Activated naive CD8-positive, alpha-beta T cell (primary cell): ENCODE measurements at regions not wholly inside any gene's neighbourhood (a gene's known extent, or its start where the extent isn't known, plus 50 kb on each side); places are given as distances from the start of the nearest gene placed in this dataset.

Source experiments
- H3K27ac Mint-ChIP-seq: one replicate; pipeline ENCODE4 v1.8.0; 2021; ENCODE audit warnings: mixed read lengths
- H3K27me3 Mint-ChIP-seq: one replicate; pipeline ENCODE4 v1.8.0; 2021; ENCODE audit warnings: mixed read lengths
- H3K36me3 Mint-ChIP-seq: one replicate; pipeline ENCODE4 v1.8.0; 2021; ENCODE audit warnings: mixed read lengths
- H3K4me1 Mint-ChIP-seq: one replicate; pipeline ENCODE4 v1.8.0; 2021; ENCODE audit warnings: low read depth, mixed read lengths
- H3K4me3 Mint-ChIP-seq: one replicate; pipeline ENCODE4 v1.8.0; 2021; ENCODE audit warnings: mild to moderate bottlenecking, mixed read lengths
- H3K9me3 Mint-ChIP-seq: one replicate; pipeline ENCODE4 v1.8.0; 2021; ENCODE audit warnings: low read depth, mixed read lengths

- peak overlapping the region; percentile 91 for H3K27ac Mint-ChIP-seq
- peaks cover 19% of the 10 kb centered on the region for H3K4me1 Mint-ChIP-seq
- H3K4me3 Mint-ChIP-seq = peak overlapping the region; percentile 91
- H3K36me3 Mint-ChIP-seq = peaks cover 18% of the 10 kb centered on the region
- no peaks in the 10 kb centered on the region for H3K27me3 Mint-ChIP-seq
- peaks cover 21% of the 10 kb centered on the region for H3K9me3 Mint-ChIP-seq
Measured at GRCh38 chr10:130301021-130301892, 165.1 kb downstream of the GLRX3 start.

GRCh38 chr10:130326954-130327353 is 190.8 kb downstream of the GLRX3 start:
- H3K9me3 Mint-ChIP-seq = no peaks in the 10 kb centered on the region
- H3K36me3 Mint-ChIP-seq = no peaks in the 10 kb centered on the region
- H3K27me3 Mint-ChIP-seq = peaks cover 10% of the 10 kb centered on the region
- H3K4me1 Mint-ChIP-seq = no peaks in the 10 kb centered on the region
- H3K27ac Mint-ChIP-seq = no peak overlapping the region
- H3K4me3 Mint-ChIP-seq = no peak overlapping the region

- Mint-ChIP-seq H3K4me1 (no peaks in the 10 kb centered on the region), H3K27me3 (peaks cover 13% of the 10 kb centered on the region), H3K36me3 (no peaks in the 10 kb centered on the region), H3K27ac (no peak overlapping the region), H3K4me3 (no peak overlapping the region), H3K9me3 (no peaks in the 10 kb centered on the region)
Measured at GRCh38 chr10:130329792-130330191, 193.6 kb downstream of the GLRX3 start.

GRCh38 chr10:130333185-130333584 is 197.0 kb downstream of the GLRX3 start:
- H3K9me3 Mint-ChIP-seq = no peaks in the 10 kb centered on the region
- no peak overlapping the region for H3K27ac Mint-ChIP-seq
- peaks cover 5% of the 10 kb centered on the region for H3K27me3 Mint-ChIP-seq
- H3K36me3 Mint-ChIP-seq = no peaks in the 10 kb centered on the region
- H3K4me3 Mint-ChIP-seq = no peak overlapping the region
- no peaks in the 10 kb centered on the region for H3K4me1 Mint-ChIP-seq

GRCh38 chr10:130335336-130335735 is 199.1 kb downstream of the GLRX3 start:
- Mint-ChIP-seq H3K4me3 (no peak overlapping the region), H3K9me3 (no peaks in the 10 kb centered on the region), H3K36me3 (no peaks in the 10 kb centered on the region), H3K27me3 (peaks cover 5% of the 10 kb centered on the region), H3K4me1 (no peaks in the 10 kb centered on the region), H3K27ac (no peak overlapping the region)

DNA sequence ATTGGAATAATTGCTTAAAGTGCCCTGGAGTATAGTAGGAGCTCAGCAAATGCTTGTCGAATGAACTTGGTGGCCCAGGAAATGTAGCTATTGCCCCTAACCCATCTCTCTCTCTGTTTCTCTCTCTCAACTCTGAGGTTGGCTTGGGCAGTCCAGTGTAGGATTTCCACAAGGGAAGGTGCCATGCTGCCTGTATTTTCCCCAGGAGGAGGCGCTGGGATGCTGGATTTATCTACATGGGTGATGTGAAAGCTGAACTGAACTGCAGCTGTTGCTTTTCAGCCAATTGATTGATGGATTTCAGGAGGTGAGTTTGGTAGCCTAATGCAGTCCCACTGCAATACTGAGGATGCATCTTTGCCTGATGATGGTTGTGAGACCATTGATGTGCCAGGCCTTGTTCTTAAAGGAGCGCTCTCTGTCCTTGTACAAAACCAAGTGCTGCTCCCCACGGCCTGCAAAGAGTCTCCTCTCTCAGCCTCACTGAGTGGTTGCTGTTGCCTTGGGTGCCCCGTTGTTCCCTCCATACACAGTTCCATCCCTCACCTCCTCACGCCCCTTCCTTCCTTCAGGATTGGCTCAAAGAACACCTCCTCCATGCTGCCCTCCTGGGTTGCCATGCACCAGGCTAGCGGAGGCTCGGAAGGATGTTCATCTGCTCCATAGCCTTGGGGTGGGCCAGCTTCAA is 200.6 kb downstream of the GLRX3 start:
- Mint-ChIP-seq H3K27ac (no peak overlapping the region), H3K36me3 (no peaks in the 10 kb centered on the region), H3K27me3 (peaks cover 5% of the 10 kb centered on the region), H3K9me3 (no peaks in the 10 kb centered on the region), H3K4me1 (no peaks in the 10 kb centered on the region), H3K4me3 (no peak overlapping the region)

DNA sequence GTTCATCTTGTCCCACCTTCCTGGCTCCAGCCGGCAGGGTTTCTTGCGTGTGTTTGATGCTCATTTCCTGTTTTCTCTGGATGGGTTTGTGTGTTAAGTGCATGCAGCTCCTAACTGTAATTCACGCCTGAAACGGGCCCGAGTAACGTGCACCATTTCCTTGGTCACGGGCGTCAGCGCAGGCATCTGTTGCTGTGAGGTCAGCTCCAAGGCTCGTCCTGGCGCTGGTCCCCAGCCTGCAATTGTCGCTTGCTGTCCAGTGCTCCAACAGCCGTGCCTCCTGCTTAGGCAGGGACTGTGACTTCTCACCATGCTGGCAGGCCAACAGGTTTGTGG is 201.1 kb downstream of the GLRX3 start:
- H3K27ac Mint-ChIP-seq = no peak overlapping the region
- H3K4me1 Mint-ChIP-seq = no peaks in the 10 kb centered on the region
- H3K4me3 Mint-ChIP-seq = no peak overlapping the region
- no peaks in the 10 kb centered on the region for H3K9me3 Mint-ChIP-seq
- peaks cover 4% of the 10 kb centered on the region for H3K27me3 Mint-ChIP-seq
- no peaks in the 10 kb centered on the region for H3K36me3 Mint-ChIP-seq

DNA sequence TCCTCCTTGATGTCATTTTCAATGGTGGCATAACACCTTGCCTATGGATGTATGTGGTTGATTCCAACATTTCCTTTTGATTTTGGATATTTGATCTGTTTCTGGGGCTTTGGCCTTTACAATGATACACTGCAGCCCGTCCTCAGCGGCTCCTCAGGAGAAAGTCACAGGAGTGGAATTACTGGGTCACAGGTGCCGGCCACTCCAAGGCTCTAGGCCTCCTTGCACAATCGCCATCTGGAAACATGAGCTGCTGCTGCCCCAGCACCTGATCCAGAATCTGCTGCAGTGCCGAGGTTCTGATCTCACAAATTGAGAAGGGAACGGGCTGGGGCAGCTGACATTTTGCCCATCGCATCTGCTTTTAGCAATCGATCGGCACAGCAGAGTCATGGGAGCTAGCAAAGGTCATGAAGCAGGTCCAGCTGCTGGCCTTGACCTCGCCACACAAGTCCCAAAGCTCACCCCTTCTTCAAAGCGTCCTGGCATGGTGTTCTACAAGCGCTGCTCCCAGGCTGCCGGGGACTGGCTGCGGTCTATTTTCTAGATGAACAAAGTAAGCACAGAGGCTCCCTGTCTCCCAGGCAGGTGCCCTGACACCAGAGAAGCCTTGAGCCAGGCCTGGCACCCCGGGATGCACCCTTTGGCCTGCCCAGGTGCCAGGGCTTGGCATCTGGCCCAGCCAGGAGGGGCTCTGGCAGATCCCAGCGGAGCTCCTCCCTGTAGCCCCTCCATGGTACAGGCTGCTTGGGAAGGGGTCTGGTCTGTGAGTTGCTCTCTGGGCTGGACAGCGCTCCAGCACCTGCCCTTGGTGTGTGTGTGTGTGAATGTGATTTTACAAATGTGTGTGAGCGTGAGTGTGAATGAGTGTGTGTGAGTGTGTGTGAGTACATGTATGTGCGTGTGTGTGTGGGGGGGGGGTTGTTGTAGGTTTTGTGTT is 201.8 kb downstream of the GLRX3 start:
- H3K27ac Mint-ChIP-seq = no peak overlapping the region
- no peaks in the 10 kb centered on the region for H3K4me1 Mint-ChIP-seq
- peaks cover 2% of the 10 kb centered on the region for H3K27me3 Mint-ChIP-seq
- H3K9me3 Mint-ChIP-seq = no peaks in the 10 kb centered on the region
- no peaks in the 10 kb centered on the region for H3K36me3 Mint-ChIP-seq
- no peak overlapping the region for H3K4me3 Mint-ChIP-seq

GRCh38 chr10:130338636-130339024 is 202.4 kb downstream of the GLRX3 start:
- Mint-ChIP-seq H3K36me3 (no peaks in the 10 kb centered on the region), H3K9me3 (no peaks in the 10 kb centered on the region), H3K27me3 (peaks cover 4% of the 10 kb centered on the region), H3K4me3 (no peak overlapping the region), H3K27ac (no peak overlapping the region), H3K4me1 (no peaks in the 10 kb centered on the region)

DNA sequence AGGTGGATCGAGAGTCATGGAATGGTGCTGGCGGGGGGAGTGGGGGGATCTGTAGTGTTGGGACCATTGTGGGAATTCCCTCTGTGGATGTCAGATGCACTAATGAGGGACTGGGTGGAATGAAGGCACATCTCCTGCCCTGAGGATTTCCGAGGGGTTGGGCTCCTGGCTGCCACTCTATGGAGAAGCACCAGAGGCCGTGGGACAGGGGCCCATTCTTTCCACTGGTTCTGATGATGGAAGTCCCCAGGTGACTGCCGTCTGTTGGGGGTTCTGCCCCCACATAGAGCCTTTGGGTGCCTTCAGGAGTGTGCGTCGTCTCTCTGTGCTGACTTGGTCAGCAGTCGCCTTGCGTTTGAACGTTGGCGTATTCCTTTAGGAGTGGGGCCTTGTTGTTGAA is 202.9 kb downstream of the GLRX3 start:
- Mint-ChIP-seq H3K36me3 (no peaks in the 10 kb centered on the region), H3K4me3 (no peak overlapping the region), H3K27me3 (peaks cover 4% of the 10 kb centered on the region), H3K9me3 (no peaks in the 10 kb centered on the region), H3K27ac (no peak overlapping the region), H3K4me1 (no peaks in the 10 kb centered on the region)

DNA sequence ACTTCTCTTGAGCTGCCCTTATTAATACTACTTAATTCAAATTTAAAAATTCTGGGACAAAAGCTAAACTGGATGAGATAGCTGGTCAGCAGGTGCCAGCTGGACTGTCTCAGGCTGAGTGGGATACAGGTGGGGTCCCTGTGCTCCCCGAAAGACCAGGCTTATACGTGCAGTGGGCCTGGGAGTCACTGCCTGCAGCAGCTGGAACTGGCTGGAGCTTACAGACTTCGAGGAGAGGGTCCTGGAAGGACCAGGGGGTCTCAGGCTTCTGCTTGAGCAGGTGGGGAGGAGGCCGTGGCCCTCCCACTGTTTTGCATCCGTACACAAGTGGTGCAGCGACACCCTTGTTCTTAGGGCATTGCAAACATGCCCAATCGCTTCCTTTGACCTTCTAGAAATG is 203.7 kb downstream of the GLRX3 start:
- no peaks in the 10 kb centered on the region for H3K36me3 Mint-ChIP-seq
- H3K9me3 Mint-ChIP-seq = no peaks in the 10 kb centered on the region
- H3K4me1 Mint-ChIP-seq = no peaks in the 10 kb centered on the region
- H3K27ac Mint-ChIP-seq = no peak overlapping the region
- peaks cover 4% of the 10 kb centered on the region for H3K27me3 Mint-ChIP-seq
- H3K4me3 Mint-ChIP-seq = no peak overlapping the region

- no peak overlapping the region for H3K4me3 Mint-ChIP-seq
- H3K27ac Mint-ChIP-seq = no peak overlapping the region
- H3K9me3 Mint-ChIP-seq = no peaks in the 10 kb centered on the region
- H3K36me3 Mint-ChIP-seq = no peaks in the 10 kb centered on the region
- H3K4me1 Mint-ChIP-seq = no peaks in the 10 kb centered on the region
- H3K27me3 Mint-ChIP-seq = peaks cover 4% of the 10 kb centered on the region
Measured at GRCh38 chr10:130340816-130341215, 204.6 kb downstream of the GLRX3 start.

- H3K27ac Mint-ChIP-seq = no peak overlapping the region
- H3K9me3 Mint-ChIP-seq = no peaks in the 10 kb centered on the region
- no peaks in the 10 kb centered on the region for H3K36me3 Mint-ChIP-seq
- no peaks in the 10 kb centered on the region for H3K4me1 Mint-ChIP-seq
- H3K4me3 Mint-ChIP-seq = no peak overlapping the region
- H3K27me3 Mint-ChIP-seq = peaks cover 6% of the 10 kb centered on the region
Measured at GRCh38 chr10:130341356-130341755, 205.2 kb downstream of the GLRX3 start.

DNA sequence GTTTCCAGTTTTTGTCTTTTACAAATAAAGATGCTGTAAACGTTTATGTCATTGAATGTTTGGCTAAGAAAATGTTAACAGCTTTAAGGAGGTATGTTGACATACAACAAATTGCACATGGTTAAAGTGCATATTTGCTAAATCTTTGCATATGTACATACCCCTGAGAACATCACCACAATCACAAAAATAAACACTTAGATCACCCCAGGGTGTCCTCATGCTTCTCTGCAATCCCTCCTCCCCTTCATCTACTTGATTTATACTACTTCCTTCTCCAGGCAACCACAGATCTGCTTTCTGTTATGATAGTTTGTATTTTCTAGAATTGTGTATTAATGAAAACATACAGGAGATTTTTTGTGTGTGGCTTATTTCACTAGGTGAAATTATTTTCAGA is 209.5 kb downstream of the GLRX3 start:
- Mint-ChIP-seq H3K4me1 (no peaks in the 10 kb centered on the region), H3K27ac (no peak overlapping the region)

GRCh38 chr10:130350996-130351395 is 214.8 kb downstream of the GLRX3 start:
- Mint-ChIP-seq H3K36me3 (no peaks in the 10 kb centered on the region), H3K4me3 (no peak overlapping the region), H3K9me3 (peaks cover 7% of the 10 kb centered on the region), H3K27ac (no peak overlapping the region), H3K4me1 (no peaks in the 10 kb centered on the region), H3K27me3 (peaks cover 5% of the 10 kb centered on the region)

More for the DNA sequence above, 209.5 kb downstream of the GLRX3 start:
- Mint-ChIP-seq H3K36me3 (no peaks in the 10 kb centered on the region), H3K27me3 (peaks cover 7% of the 10 kb centered on the region), H3K4me3 (no peak overlapping the region), H3K9me3 (peaks cover 7% of the 10 kb centered on the region)
